ENCODE measurements at regions not wholly inside any gene's neighbourhood (a gene's known extent, or its start where the extent isn't known, plus 50 kb on each side); places are given as distances from the start of the nearest gene placed in this dataset.
A peak's percentile ranks its signal among the peaks of the same experiment; 100 is the strongest.
"Not testable (repeated sequence)": the region's sequence is repeated elsewhere in the genome, so short reads cannot be mapped to it uniquely, and the experiment has no call there.

- no peak for DNase-seq (ENCODE audit: low spot score)
These were observed 51.7 kb upstream of the COL8A1 start for GRCh38 chr3:99586701-99587100.

GRCh38 chr3:99579965-99580364, 58.4 kb upstream of the COL8A1 start:
- no peak for DNase-seq (ENCODE audit: low spot score)

GRCh38 chr3:99579246-99579645, 59.1 kb upstream of the COL8A1 start:
- DNase-seq (ENCODE audit: low spot score), result no peak

GRCh38 chr3:99578339-99578970, 59.9 kb upstream of the COL8A1 start:
- DNase-seq (ENCODE audit: low spot score), result no peak

GRCh38 chr3:99576904-99577559, 61.4 kb upstream of the COL8A1 start:
- DNase-seq (ENCODE audit: low spot score), result peak; percentile 67

- no peak for DNase-seq (ENCODE audit: low spot score)
These were observed 62.7 kb upstream of the COL8A1 start for GRCh38 chr3:99575683-99576082.

- no peak for DNase-seq (ENCODE audit: low spot score)
These were observed 68.3 kb upstream of the COL8A1 start for GRCh38 chr3:99570061-99570460.

GRCh38 chr3:99568663-99569335, 69.6 kb upstream of the COL8A1 start:
- no peak for DNase-seq (ENCODE audit: low spot score)

- no peak for DNase-seq (ENCODE audit: low spot score)
These were observed 73.1 kb upstream of the COL8A1 start for GRCh38 chr3:99565331-99565730.

- DNase-seq (ENCODE audit: low spot score), result no peak
These were observed 75.3 kb upstream of the COL8A1 start for GRCh38 chr3:99562990-99563607.

GRCh38 chr3:99562138-99562537, 76.3 kb upstream of the COL8A1 start:
- peak; percentile 48 for DNase-seq (ENCODE audit: low spot score)

GRCh38 chr3:99561056-99561455, 77.3 kb upstream of the COL8A1 start:
- DNase-seq (ENCODE audit: low spot score), result no peak

GRCh38 chr3:99559196-99559595, 79.2 kb upstream of the COL8A1 start:
- no peak for DNase-seq (ENCODE audit: low spot score)

- DNase-seq (ENCODE audit: low spot score), result not testable (repeated sequence)
These were observed 82.5 kb upstream of the COL8A1 start for GRCh38 chr3:99555885-99556284.

GRCh38 chr3:99551520-99551919, 86.9 kb upstream of the COL8A1 start:
- no peak for DNase-seq (ENCODE audit: low spot score)

GRCh38 chr3:99549957-99550603, 88.3 kb upstream of the COL8A1 start:
- DNase-seq (ENCODE audit: low spot score), result peak; percentile 18

GRCh38 chr3:99549220-99549619, 89.2 kb upstream of the COL8A1 start:
- no peak for DNase-seq (ENCODE audit: low spot score)

- no peak for DNase-seq (ENCODE audit: low spot score)
These were observed 89.7 kb upstream of the COL8A1 start for GRCh38 chr3:99548674-99549073.

GRCh38 chr3:99545941-99546580, 92.3 kb upstream of the COL8A1 start:
- peak; percentile 35 for DNase-seq (ENCODE audit: low spot score)

GRCh38 chr3:99544786-99545281, 93.6 kb upstream of the COL8A1 start:
- peak; percentile 87 for DNase-seq (ENCODE audit: low spot score)

- DNase-seq (ENCODE audit: low spot score), result no peak
These were observed 94.6 kb upstream of the COL8A1 start for GRCh38 chr3:99543796-99544195.
